Smooth muscle cell (in vitro differentiated cells): ENCODE measurements at regions not wholly inside any gene's neighbourhood (a gene's known extent, or its start where the extent isn't known, plus 50 kb on each side); places are given as distances from the start of the nearest gene placed in this dataset.

Experiments
- DNase-seq: peaks from one replicate; lab custom pipeline; 2025; ENCODE audit not compliant: unreplicated experiment; lab: John Stamatoyannopoulos, UW
- H2AFZ ChIP-seq: fragments of 200-600 bp; sonication (generic); 2 replicates; pipeline ENCODE4 v1.6.0; 2016; ENCODE audit warnings: antibody characterized with exemption, low read depth, mild to moderate bottlenecking
- H3F3A ChIP-seq: fragments of 200-600 bp; sonication (generic); 2 replicates; pipeline ENCODE4 v1.6.0; 2017; ENCODE audit warnings: antibody characterized with exemption, low read depth
- H3K27ac ChIP-seq: fragments of 200-600 bp; sonication (generic); 2 replicates; pipeline ENCODE4 v1.5.1; 2016; ENCODE audit warnings: low read depth, mild to moderate bottlenecking
- H3K27me3 ChIP-seq: fragments of 200-600 bp; sonication (generic); 2 replicates; pipeline ENCODE4 v1.6.1; 2016; ENCODE audit warnings: low read depth, mild to moderate bottlenecking
- H3K36me3 ChIP-seq: fragments of 200-600 bp; sonication (generic); 2 replicates; pipeline ENCODE4 v1.5.1; 2016; ENCODE audit warnings: low read depth
- H3K4me1 ChIP-seq: fragments of 200-600 bp; sonication (generic); 2 replicates; pipeline ENCODE4 v1.5.1; 2016; ENCODE audit warnings: low read depth
- H3K4me2 ChIP-seq: fragments of 200-600 bp; sonication (generic); 2 replicates; pipeline ENCODE4 v1.6.0; 2016; ENCODE audit warnings: mild to moderate bottlenecking
- H3K4me3 ChIP-seq: fragments of 200-600 bp; sonication (generic); 2 replicates; pipeline ENCODE4 v1.5.1; 2016; ENCODE audit warnings: mild to moderate bottlenecking
- H3K79me2 ChIP-seq: fragments of 200-600 bp; sonication (generic); 2 replicates; pipeline ENCODE4 v1.6.0; 2016; ENCODE audit warnings: low read depth, mild to moderate bottlenecking
- H3K9ac ChIP-seq: fragments of 200-600 bp; sonication (generic); 2 replicates; pipeline ENCODE4 v1.6.0; 2016; ENCODE audit warnings: low read depth
- H3K9me3 ChIP-seq: fragments of 200-600 bp; sonication (generic); replicated peaks from 2 replicates; pipeline ENCODE4 v1.5.1; 2016; ENCODE audit warnings: low read depth
- H4K20me1 ChIP-seq: fragments of 200-600 bp; sonication (generic); 2 replicates; pipeline ENCODE4 v1.6.0; 2016; ENCODE audit warnings: low read depth
- CTCF ChIP-seq: fragments of 200-600 bp; sonication (generic); IDR thresholded peaks from 2 replicates; pipeline ENCODE4 v1.5.1; 2017; ENCODE audit warnings: borderline replicate concordance, mild to moderate bottlenecking, antibody characterized with exemption; ENCODE audit not compliant: insufficient read depth, poor library complexity, severe bottlenecking
- WGBS: methylation state at CpG from one replicate; pipeline ENCODE4 v1.1.7; 2016; ENCODE audit warnings: low lambda C conversion rate; 5-methylcytosine and 5-hydroxymethylcytosine counted together

- Histone ChIP-seq H3K9me3 (no peaks in the 10 kb centered on the region), H3K9ac (no peak overlapping the region), H4K20me1 (no peaks in the 10 kb centered on the region), H3K4me3 (no peak overlapping the region), H3K27me3 (no peaks in the 10 kb centered on the region), H3K4me1 (no peaks in the 10 kb centered on the region), H2AFZ (no peak overlapping the region), H3F3A (peaks cover 3% of the 10 kb centered on the region), H3K36me3 (no peaks in the 10 kb centered on the region), H3K4me2 (no peak overlapping the region), H3K27ac (peak overlapping the region; percentile 27), H3K79me2 (no peaks in the 10 kb centered on the region)
- WGBS = 31% methylated on average over 5 of the region's 5 CpGs
- no peak for TF ChIP-seq CTCF
- DNase-seq = no peak
Measured at GRCh38 chr20:6651016-6651415, 116.5 kb upstream of the BMP2 start.

GRCh38 chr20:6646021-6646636, 121.4 kb upstream of the BMP2 start:
- no peak overlapping the region for H3K4me3 ChIP-seq
- H4K20me1 ChIP-seq = no peaks in the 10 kb centered on the region
- H3K9ac ChIP-seq = no peak overlapping the region
- DNase-seq = no peak
- no peak overlapping the region for H3K27ac ChIP-seq
- no peak overlapping the region for H2AFZ ChIP-seq
- WGBS = 95% methylated on average over 3 of the region's 3 CpGs
- no peak for TF ChIP-seq CTCF
- no peaks in the 10 kb centered on the region for H3K27me3 ChIP-seq
- H3K9me3 ChIP-seq = no peaks in the 10 kb centered on the region
- no peaks in the 10 kb centered on the region for H3K79me2 ChIP-seq
- no peaks in the 10 kb centered on the region for H3K36me3 ChIP-seq
- H3F3A ChIP-seq = no peaks in the 10 kb centered on the region
- no peak overlapping the region for H3K4me2 ChIP-seq
- no peaks in the 10 kb centered on the region for H3K4me1 ChIP-seq

GRCh38 chr20:6644813-6645628, 122.5 kb upstream of the BMP2 start:
- no peaks in the 10 kb centered on the region for H4K20me1 ChIP-seq
- H3K4me2 ChIP-seq = no peak overlapping the region
- H3F3A ChIP-seq = no peaks in the 10 kb centered on the region
- peak overlapping the region; percentile 12 for H2AFZ ChIP-seq
- no peaks in the 10 kb centered on the region for H3K79me2 ChIP-seq
- no peaks in the 10 kb centered on the region for H3K27me3 ChIP-seq
- no peaks in the 10 kb centered on the region for H3K4me1 ChIP-seq
- TF ChIP-seq CTCF = no peak
- WGBS = 89% methylated on average over 10 of the region's 10 CpGs
- H3K9me3 ChIP-seq = no peaks in the 10 kb centered on the region
- no peak overlapping the region for H3K9ac ChIP-seq
- no peaks in the 10 kb centered on the region for H3K36me3 ChIP-seq
- no peak overlapping the region for H3K27ac ChIP-seq
- DNase-seq = no peak
- no peak overlapping the region for H3K4me3 ChIP-seq
